PFSK-1 (cell line): ENCODE measurements at regions not wholly inside any gene's neighbourhood (a gene's known extent, or its start where the extent isn't known, plus 50 kb on each side); places are given as distances from the start of the nearest gene placed in this dataset.

Experiments
- FOXP2 ChIP-seq: optimal IDR thresholded peaks from 2 replicates; pipeline ENCODE3; 2011; ENCODE audit warnings: borderline replicate concordance, control low read depth, inconsistent platforms; ENCODE audit not compliant: insufficient read depth; ENCODE audit errors: extremely low read length, extremely low read depth
- POLR2AphosphoS5 ChIP-seq: IDR thresholded peaks from 2 replicates; pipeline ENCODE4 v1.6.1; 2012; ENCODE audit warnings: low read depth, mild to moderate bottlenecking, control low read depth, low read length, moderate library complexity
- REST ChIP-seq, 2 experiments: IDR thresholded peaks; 2 replicates each; pipeline versions ENCODE4 v1.6.1 to v1.8.0; 2011 to 2012; ENCODE audit warnings: low read depth in 2 of 2, low read length in 2 of 2, control low read depth in 1 of 2, inconsistent platforms in 1 of 2, mild to moderate bottlenecking in 1 of 2, moderate library complexity in 1 of 2; ENCODE audit not compliant: insufficient read depth in 1 of 2
- SIN3A ChIP-seq: IDR thresholded peaks from 2 replicates; pipeline ENCODE4 v1.6.1; 2012; ENCODE audit warnings: mild to moderate bottlenecking, low read length, moderate library complexity, borderline replicate concordance; ENCODE audit not compliant: insufficient read depth
- TAF1 ChIP-seq: IDR thresholded peaks from 2 replicates; pipeline ENCODE4 v1.6.1; 2012; ENCODE audit warnings: low read length, control low read depth, borderline replicate concordance; ENCODE audit not compliant: insufficient read depth

- no peak for TF ChIP-seq SIN3A
- TF ChIP-seq POLR2AphosphoS5 = no peak
- TF ChIP-seq TAF1 = no peak
- no peak for TF ChIP-seq FOXP2
- no peak for TF ChIP-seq REST (IDR thresholded peaks at IDR 0.05; ENCODE audit: insufficient read depth in 1 of 2, low read depth in 2 of 2, low read length in 2 of 2)
These were observed 240.3 kb upstream of the HS6ST1 start for GRCh38 chr2:128558895-128559532.

DNA sequence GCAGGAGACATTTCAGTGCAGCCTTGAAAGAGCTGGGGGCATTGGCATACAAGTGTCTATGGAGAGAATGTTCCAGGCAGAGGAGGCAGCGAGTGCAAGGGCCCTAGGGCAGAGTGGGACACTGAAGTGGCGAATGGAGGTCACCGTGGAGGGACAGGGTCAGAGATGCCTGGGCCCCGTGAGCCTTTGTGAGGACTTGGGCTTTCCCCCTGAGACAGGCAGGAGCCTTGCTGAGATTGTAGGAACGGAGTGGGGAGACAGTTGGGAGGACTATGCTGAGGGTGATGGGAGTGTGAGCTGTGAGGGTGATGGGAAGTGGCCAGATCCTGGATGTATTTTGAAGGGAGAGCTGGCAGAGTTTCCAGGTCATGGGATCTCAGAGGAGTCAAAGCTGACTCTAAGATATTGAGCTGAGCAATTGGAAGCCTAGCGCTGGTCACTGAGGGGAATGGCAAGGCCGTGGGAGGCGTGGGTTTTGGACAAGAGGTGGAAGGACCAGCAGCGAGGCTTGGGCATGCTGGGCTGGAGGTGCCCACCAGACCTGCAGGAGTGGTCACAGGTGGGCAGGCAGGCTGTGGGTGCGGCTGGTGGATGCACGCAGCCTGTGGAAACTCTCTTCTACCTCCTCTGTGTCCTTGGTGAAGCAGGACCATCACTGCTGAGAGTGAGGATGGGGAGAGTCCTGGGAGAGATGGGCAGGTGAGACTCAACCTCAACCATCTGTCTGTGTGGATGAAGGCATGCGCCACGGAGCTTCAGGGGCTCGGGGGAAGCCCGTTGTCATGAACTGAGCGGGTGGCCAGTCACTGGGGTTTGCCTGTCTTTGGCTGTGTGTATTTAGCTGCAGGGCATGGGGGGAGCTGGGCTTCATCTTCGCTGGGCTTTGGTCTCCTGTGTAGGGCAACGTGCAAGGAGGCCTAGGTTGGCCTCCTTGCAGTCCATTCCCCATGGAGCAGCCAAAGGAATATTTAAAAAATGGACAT is 241.2 kb upstream of the HS6ST1 start:
- TF ChIP-seq SIN3A (no peak), POLR2AphosphoS5 (no peak), FOXP2 (no peak), REST (IDR thresholded peaks at IDR 0.05; ENCODE audit: insufficient read depth in 1 of 2, low read depth in 2 of 2, low read length in 2 of 2) (no peak), TAF1 (no peak)

DNA sequence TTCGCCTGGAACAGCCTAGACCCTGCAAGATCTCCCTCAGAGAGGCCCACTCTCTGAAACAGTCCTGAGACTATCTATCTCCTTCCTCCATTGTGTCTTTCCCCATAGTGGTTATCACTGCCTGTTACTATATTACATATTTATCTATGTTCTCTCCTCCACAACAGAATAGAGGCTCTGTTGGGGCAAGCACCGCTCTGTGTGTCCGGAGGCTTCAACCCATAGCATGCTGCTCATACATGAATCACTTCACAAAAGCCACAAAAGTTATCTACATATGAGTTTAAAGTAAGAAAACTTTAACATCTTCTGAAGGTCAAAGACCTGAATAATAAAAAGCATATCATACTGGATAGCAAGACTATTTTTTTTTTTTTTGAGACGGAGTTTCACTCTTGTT is 242.1 kb upstream of the HS6ST1 start:
- TF ChIP-seq FOXP2 (no peak), REST (IDR thresholded peaks at IDR 0.05; ENCODE audit: insufficient read depth in 1 of 2, low read depth in 2 of 2, low read length in 2 of 2) (no peak), TAF1 (no peak)

GRCh38 chr2:128562471-128563347 is 244.0 kb upstream of the HS6ST1 start:
- TF ChIP-seq SIN3A = no peak
- TF ChIP-seq POLR2AphosphoS5 = no peak
- no peak for TF ChIP-seq FOXP2
- no peak for TF ChIP-seq REST (IDR thresholded peaks at IDR 0.05; ENCODE audit: insufficient read depth in 1 of 2, low read depth in 2 of 2, low read length in 2 of 2)
- TF ChIP-seq TAF1 = no peak
